GM20431 (cell line): ENCODE measurements at regions not wholly inside any gene's neighbourhood (a gene's known extent, or its start where the extent isn't known, plus 50 kb on each side); places are given as distances from the start of the nearest gene placed in this dataset.

Source experiments
- in situ Hi-C: fragments of 300-500 bp; cut with MseI, MboI; formaldehyde crosslinking; loops from one replicate; pipeline ENCODE4 v1.15.0; 2020; ENCODE audit warnings: low sequenced_read_pairs; ENCODE audit not compliant: unreplicated experiment

DNA sequence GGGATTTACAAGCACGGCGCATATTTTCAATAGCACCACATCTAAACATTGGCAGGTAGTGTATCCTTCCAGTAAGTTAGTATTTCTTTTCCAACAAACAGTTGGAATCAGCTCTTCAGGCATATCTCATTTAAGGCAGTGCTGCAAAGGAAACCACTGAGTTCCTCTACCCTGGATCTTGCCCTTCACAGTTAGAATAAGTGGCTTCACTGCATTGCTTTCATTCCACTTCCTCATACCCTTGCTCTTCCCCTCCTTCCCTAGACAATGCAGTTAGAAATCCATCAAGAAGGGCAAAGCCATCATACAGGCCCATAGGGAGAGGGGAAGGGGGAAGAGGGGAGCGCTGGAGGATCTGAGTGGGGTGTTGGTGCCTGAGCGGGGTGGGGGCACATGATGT lies 173.7 kb downstream of the FBXO15 start:
- in situ Hi-C loops: no loop called here

DNA sequence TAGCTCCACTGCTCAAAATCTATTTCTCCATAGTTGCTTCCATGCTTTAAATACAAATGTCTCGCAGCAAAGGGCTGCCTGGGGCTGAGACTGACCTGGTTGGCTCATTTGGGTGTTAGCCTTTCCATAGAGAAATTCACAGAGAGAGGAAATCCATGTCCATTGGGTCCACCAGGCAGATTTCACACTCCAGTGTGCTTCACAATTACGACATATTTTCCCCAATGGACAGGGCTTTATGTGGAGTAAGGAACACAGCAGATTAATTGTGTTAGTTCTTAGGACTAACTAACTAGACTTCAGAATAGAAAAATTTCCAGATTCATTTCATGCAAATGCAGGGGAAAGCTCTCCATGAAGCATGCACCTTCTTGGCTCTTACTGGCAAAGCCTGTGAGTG lies 180.7 kb downstream of the FBXO15 start:
- in situ Hi-C loops: no loop called here

DNA sequence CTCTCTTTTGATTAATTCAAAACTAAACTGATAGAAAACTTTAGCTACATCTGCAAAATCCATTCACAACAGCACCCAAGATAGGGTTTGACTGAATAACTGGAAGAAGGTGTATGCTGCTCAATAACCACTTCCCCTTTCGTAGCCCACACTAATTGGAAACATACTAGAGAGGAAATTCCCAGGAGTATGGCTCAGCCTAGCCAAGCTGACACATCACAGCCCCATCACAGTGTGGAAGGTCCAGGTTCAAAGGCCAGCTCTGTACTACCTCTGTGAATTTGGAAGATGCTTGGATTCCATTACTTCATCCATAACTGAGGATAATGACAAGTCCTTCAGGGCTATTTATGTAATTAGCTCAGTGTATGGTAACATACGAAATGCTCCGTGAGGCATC lies 185.4 kb downstream of the FBXO15 start:
- in situ Hi-C loops: no loop called here

DNA sequence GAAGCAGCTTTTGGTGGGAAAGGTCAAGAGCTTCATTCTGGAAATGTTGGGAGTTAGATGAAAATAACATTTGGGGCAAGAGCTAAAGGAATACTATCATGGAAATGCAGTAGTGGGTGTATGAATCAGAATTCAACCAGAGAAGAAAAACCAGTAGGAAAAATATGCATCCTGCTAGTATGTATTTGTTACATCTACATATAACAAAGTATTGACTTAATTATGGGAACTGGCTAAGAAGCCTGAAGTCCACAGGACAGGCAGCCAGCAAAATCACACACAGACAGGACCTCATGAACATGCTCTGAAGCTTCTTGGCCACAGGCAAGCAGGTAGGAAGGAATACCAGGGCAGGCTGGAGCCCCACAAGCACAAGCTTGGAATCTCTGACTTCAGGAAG lies 185.8 kb downstream of the FBXO15 start:
- in situ Hi-C loops: no loop called here

DNA sequence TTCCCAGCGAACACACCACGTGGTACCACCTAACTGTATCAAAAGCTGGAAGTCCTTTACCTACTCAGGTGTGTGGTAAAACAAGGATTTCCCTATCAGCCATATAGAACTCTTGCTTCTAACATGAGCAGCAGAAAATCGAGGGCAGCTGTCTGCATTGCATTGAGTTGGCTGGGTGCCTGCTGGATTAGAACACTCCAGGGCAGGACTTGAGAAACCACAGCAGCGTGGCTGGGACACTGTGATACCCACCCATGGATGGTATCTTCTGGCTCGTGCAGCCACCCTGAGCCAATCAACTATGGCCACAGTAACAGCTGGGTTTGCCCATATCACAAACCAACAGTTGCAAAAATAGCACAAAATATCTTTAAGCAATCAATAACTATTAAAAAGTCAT lies 188.3 kb downstream of the FBXO15 start:
- in situ Hi-C loops: no loop called here

DNA sequence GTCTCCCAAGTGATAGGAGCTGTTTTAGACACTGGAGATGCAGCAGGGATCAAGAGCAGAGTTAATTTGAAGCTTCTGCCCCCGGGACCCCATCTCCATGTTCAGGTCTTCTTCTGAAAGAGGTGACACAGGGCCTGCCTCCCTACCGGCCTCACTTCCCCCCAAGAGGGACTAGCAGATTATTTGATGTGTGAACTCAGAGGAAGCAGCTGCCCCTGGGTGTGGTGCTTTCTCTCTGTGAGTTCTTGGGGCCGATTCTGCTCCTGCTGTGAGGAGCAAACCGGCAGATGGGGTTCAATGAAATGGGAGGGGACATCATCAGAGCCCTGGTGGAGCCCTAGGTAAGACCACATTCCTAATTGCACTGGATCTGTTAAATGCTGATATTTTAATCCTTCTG lies 193.4 kb downstream of the FBXO15 start:
- in situ Hi-C loops: no loop called here

DNA sequence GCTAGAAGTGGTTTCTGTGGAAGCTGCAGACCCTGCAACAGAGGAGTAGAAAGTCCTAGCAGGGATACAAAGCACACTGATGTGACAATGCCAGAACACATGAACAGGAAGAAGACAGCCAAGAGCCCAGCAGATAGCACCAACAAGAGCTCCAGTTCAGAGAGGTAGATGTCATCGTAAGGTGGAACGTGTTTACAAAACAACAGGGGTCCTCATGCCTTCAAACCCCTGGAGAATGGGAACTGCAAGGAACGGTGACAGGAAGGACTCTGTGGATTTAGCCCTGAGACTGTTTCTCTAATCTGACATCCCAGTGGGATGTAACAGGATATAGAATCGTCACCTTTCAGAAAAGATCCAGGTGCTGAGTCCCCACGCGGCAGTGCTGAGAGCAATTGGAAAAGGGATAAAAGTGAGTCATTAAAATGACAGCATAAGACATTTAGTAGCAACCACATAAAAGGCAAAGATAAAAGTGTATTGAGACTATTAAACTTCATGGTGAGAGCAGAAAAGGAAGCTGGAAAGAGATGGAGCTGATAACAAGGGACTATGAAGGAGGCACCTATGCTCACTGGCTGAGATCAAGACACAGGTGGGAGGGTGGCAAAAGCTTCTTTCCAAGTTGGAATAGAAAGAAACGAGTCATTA lies 195.2 kb downstream of the FBXO15 start:
- in situ Hi-C loops: no loop called here

DNA sequence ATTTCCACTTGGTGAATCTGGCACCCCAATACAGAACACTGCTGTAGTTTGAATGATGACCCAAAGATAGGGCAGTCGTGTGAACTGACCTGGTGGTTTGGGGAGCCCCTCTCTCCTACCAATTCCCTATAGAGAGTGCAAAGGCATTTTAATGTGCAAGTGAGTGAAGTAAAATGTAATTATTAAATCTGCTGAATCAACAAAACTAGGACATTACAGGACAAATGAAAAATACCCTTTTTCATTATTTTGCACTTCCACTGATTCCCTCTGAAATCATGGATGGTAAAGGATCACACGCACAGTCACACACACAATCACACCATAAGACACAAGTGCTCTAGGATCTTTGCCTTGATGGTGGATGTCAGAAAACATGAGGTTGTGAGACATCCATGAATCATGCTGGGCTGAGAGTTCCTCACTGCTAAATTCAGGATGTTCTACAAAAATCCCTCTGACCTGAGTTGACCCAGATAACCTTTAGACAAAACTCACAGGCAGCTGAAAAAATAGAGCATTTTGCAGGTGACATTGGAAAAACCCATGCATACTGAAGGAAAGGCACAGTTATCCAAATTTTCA lies 197.4 kb downstream of the FBXO15 start:
- in situ Hi-C loops: no loop called here

DNA sequence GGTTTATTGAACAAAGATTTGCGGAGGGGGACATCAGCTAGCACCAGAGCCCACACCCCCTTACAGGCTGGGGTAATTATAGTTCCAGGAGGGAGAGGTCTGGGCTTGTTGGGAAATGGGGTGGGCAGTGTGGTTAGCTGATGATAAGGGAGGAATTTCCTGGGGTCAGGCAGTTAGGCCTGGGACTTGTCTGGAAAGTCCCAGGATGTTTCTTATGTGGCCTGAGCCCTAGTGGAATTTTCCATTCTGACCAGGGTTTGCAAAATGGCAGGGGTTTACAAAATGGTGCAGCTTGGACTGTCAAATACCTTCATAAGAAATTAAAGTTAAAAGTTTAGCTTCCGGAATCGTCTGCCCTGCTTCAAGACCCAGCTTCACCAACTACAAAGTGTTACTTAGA lies 199.1 kb downstream of the FBXO15 start:
- in situ Hi-C loops: no loop called here

DNA sequence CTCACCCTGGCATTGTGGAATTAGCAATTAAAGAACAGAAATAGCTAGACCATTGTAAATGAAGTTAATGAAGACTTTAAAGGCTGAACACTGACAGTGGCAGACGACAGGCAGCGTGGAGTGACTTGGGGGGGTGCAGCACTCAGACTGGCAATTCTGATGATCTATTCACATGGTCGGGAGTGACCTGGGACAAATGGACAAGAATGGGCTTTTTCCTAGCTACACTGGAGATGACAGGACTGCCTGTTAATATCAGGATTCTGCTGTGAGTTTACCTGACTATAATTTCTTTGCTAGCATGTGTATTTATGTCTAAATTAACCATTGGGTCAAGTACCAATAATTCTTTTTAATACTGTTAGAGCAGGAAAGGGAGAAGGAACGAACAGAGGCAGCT lies 199.6 kb downstream of the FBXO15 start:
- in situ Hi-C loops: no loop called here

DNA sequence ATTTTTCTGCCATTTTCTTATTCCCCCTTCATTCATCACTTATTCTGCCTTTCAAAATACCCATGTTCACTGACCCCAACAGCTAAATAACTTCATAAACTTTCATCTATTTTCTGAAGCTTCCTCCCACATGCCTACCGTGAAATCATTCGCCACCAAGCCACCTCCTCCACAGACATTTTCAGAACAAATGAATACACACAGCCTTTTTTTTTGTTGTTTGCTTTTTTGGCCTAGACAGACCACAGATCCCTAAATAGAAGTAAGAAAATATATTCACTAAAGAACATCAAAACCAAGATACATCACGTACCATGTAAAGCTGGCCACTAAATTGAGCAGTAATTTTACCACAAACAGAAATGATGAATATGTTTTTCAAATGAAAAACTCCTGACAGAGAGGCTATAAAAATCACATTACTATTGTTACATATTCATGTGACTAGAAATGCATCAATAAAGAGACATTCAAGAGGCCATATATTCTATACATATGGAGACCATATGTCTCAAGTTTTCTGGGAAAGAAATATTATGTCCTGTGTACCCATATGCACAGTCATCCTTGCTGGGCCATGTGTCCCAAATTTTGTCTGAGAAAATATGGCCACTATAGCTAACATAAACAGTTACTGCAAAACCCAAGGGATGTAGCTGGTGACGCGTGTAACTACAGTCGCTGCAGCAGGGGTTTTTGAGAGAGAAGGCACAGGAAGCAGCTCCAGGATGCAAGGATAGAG lies 200.3 kb downstream of the FBXO15 start:
- in situ Hi-C loops: no loop called here

DNA sequence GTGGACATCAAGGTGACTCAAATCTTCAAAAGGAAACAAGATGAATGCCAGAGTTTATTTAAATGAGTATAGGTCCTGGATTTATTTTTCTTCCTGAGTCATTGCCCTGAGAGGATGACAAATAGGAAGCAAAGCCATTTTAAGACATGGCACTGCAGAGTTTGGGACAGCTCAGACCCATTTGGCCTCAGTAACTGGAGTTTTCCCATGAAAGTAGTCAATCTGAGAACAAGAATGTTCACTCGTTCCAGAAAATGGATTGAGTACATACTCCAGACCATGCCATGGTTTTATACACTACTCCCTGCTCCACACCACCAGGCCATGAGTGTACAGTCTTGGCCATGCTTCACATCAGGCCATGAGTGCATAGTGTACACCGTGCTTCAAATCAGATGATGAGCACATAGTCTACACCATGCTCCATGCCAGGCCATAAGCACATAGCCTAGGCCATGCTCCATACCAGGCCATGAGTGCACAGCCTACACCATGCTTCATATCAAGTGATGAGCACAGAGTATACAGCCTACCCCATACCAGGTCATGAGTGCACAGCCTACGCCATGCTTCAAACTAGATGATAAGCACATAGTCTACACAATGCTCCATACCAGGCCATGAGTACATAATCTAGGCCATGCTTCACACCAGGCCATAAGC lies 202.4 kb downstream of the FBXO15 start:
- in situ Hi-C loops: no loop called here

DNA sequence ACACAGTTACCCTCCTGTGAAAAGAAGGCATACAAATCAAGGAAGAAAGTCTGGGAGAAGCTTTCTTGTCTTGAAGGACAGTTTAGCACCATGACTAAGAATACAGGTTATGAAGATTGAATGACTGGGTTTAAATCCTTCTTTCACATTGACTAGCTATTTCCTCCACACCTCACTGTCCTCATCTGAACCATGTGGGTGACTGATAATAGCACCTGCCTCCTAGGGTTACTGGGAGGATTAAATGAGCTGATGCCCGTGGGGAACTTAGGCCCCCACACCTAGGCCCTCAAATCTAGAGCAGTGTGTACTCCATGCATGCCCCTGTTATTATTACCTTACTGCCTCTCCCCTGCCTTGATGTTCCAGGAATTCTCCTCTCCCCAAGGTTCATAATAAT lies 202.9 kb downstream of the FBXO15 start:
- in situ Hi-C loops: no loop called here

DNA sequence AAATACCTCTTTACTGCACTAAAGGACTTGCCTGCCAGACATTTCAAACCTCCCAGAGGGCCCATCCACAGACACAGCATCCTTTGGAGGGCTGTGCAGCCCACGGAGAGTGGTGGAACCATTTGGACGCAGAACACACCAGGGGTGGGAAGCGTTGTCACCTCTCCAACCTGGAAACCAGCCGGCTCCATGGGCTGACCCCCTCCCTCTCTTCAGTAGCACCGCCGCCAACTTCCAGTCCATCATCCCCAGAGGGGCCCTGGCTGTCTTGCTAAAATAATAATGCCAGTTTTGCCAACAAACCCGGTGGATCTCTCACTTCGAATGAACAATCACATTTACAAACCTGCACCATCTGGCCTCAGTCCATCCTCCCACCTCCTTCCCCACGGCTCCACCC lies 203.9 kb downstream of the FBXO15 start:
- in situ Hi-C loops: no loop called here

DNA sequence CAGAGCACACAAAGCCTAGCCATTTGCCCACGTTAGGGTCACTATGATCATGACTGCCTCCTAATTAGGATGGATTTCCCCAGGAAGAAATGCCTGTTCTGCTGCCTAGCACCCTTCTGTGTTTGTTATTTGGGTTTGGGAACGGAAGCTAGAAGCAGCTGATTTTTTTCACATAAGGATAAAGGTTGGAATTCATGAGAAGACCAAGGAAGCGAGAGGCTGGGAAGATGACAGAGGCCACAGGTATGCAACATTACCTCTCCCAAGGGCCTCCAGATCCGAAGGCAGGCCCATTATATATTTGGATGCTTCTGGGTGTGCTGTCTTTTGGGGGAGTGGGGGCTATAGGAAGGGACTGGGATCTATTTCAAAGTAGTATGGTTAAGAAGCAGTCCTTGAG lies 204.7 kb downstream of the FBXO15 start:
- in situ Hi-C loops: no loop called here

DNA sequence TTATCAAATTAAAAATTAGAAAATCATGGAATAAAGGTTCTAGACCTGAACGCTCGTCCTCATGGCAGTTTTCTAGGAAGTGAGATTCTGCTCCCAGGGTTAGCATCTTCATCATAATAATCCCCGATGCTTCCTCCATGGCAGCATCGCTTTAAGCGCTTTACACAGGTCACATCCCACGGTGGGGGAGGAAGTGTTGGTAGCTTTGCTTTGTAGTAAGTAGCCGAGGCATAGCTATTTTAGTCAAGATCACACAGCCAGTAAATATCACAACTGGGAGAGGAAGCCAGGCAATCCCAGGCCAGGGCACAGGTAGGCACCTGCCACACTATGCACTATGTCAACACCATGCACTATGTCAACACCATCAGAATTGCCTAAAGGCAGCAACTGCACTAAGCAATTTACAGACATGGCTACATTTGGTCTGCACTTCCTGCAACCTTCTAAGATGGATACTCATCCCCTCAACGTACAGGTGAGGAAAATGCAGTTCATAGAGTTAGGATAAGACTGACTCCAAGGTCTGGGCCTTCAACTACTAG lies 205.5 kb downstream of the FBXO15 start:
- in situ Hi-C loops: no loop called here

DNA sequence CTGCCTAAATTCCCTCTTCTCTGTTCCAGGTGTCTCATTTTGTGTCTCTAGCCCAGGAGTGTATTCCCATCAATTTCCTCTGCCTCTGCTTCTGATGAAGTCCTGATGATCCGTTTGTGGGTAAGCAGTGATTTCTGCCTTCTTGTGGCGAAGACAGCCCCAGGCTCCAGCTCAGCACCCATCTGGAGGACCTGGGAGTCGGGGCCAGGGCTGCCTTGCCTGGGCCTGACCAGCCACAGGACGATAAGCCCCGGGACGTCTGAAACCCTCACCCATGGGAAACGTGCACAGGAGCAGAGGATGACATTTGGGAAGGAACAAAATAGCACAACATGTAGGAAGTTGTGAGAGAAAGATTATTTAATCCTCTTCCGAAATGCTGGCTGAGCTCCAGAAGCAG lies 206.9 kb downstream of the FBXO15 start:
- in situ Hi-C loops: no loop called here

DNA sequence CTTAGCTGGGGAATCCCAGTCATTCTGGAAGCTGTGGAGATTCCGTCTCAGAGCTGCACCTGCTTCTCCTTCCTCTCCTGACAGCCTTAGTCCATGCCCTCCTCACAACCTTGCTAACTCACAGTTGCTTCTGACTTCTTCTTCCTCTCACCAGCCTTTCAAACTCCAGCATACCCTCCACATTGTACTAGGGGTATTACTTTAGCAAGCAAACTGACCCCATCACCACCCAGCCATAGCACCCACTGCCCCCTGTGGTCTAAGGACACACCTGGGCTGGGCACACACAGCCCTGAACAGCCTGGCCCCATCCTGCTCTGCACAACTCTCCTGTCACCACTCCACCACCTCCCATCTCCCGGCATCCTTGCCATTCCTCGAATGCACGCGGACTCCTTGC lies 208.2 kb downstream of the FBXO15 start:
- in situ Hi-C loops: no loop called here

DNA sequence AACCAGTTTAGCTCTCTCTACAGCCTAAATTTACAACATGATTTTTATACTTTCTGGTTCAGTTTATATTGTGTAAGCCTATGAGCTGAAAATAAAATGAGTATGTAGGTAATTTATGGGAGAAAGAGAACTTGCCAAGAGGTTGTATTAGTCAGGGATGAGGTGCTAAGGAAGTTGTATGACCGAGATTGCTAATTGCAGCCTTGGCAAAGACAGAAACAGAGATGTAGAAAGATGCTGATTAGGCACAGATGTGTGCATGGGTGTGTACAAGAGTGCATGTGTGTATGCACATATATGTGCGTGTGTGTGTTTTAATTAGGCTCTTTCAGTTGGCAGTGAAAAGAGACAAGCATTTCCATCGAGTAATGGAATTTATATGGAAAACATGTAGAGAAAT lies 213.9 kb downstream of the FBXO15 start:
- in situ Hi-C loops: no loop called here

DNA sequence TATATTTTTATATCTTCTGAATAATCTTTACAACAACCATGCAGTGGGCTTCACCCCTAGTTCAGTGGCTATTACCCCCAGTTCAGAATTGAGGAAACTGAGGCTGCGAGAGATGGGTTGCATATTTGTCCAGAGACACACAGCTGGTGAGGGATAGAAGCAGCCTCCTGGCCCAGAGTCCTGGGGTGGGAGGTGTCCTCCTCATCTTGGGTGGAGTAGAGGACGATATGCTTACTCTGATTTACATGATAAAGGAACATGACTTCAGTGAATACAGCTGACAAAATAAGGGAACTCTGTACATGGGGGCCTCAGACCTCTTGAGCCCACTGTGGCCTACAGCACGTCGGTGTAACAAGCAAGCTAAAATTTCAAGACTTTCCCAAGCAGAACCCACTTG lies 214.7 kb downstream of the FBXO15 start:
- in situ Hi-C loops: no loop called here

DNA sequence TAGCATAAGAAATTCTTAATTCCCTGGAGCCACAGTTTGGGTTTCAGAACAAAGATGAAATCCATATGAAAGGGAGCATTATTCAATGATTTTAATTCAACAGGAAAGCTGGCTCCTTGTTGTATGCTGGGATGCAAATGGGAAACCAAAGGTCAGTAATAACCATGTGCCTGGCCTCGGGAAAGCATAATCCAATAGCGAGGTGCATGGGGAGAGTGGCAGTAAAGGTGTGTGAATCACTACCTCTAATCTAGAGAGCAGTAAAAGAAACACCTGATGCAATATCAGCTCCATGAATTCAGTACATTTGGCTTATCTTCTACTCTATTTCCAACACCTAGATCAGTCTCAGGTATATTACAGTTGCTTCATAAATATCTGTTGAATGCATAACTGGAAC lies 220.1 kb downstream of the FBXO15 start:
- in situ Hi-C loops: no loop called here
